Hepatocyte (in vitro differentiated cells): ENCODE measurements at regions not wholly inside any gene's neighbourhood (a gene's known extent, or its start where the extent isn't known, plus 50 kb on each side); places are given as distances from the start of the nearest gene placed in this dataset.

Experiments used
- DNase-seq: peaks from one replicate; pipeline ENCODE4 v3.0.0-alpha.2; 2016; ENCODE audit warnings: low spot score
- H2AFZ ChIP-seq: fragments of 200-600 bp; sonication (generic); 2 replicates; pipeline ENCODE4 v1.6.0; 2016; ENCODE audit warnings: antibody characterized with exemption, mild to moderate bottlenecking
- H3K27ac ChIP-seq: fragments of 200-600 bp; sonication (generic); 2 replicates; pipeline ENCODE4 v1.5.1; 2016; ENCODE audit warnings: mild to moderate bottlenecking
- H3K27me3 ChIP-seq: fragments of 200-600 bp; sonication (generic); 2 replicates; pipeline ENCODE4 v1.6.1; 2016
- H3K36me3 ChIP-seq: fragments of 200-600 bp; sonication (generic); replicated peaks from 2 replicates; pipeline ENCODE4 v1.5.1; 2016; ENCODE audit warnings: low read depth; ENCODE audit not compliant: insufficient read depth
- H3K4me1 ChIP-seq: fragments of 200-600 bp; sonication (generic); 2 replicates; pipeline ENCODE4 v1.5.1; 2016; ENCODE audit warnings: mild to moderate bottlenecking, moderate library complexity; ENCODE audit not compliant: insufficient read depth
- H3K4me2 ChIP-seq: fragments of 200-600 bp; sonication (generic); 2 replicates; pipeline ENCODE4 v1.6.0; 2016
- H3K4me3 ChIP-seq: fragments of 200-600 bp; sonication (generic); 2 replicates; pipeline ENCODE4 v1.5.1; 2016; ENCODE audit warnings: mild to moderate bottlenecking
- H3K79me2 ChIP-seq: fragments of 200-600 bp; sonication (generic); 2 replicates; pipeline ENCODE4 v1.6.0; 2017; ENCODE audit warnings: mild to moderate bottlenecking
- H3K9me2 ChIP-seq: fragments of 200-600 bp; sonication (generic); replicated peaks from 2 replicates; pipeline ENCODE4 v1.6.0; 2017; ENCODE audit warnings: mild to moderate bottlenecking; ENCODE audit not compliant: insufficient read depth
- H3K9me3 ChIP-seq: fragments of 200-600 bp; sonication (generic); 2 replicates; pipeline ENCODE4 v1.5.1; 2016; ENCODE audit warnings: low read depth, mild to moderate bottlenecking
- H4K20me1 ChIP-seq: fragments of 200-600 bp; sonication (generic); 2 replicates; pipeline ENCODE4 v1.6.0; 2016; ENCODE audit warnings: mild to moderate bottlenecking; ENCODE audit not compliant: insufficient read depth, poor library complexity, severe bottlenecking
- EZH2 ChIP-seq: fragments of 200-600 bp; sonication (generic); IDR thresholded peaks from 2 replicates; pipeline ENCODE4 v1.6.1; 2016; ENCODE audit warnings: antibody characterized with exemption, mild to moderate bottlenecking, borderline replicate concordance
- EZH2phosphoT487 ChIP-seq: fragments of 200-600 bp; sonication (generic); IDR thresholded peaks from one replicate; pipeline ENCODE4 v1.6.1; 2018; ENCODE audit warnings: antibody characterized with exemption, mild to moderate bottlenecking, low read depth, moderate library complexity; ENCODE audit not compliant: unreplicated experiment, severe bottlenecking
- WGBS: methylation state at CpG from one replicate; pipeline ENCODE4 v1.1.6; 2016; ENCODE audit warnings: low lambda C conversion rate; ENCODE audit errors: missing lambda C conversion rate; 5-methylcytosine and 5-hydroxymethylcytosine counted together
- TF ChIP-seq, protein P1 (sequence below): fragments of 200-600 bp; sonication (generic); IDR thresholded peaks from 2 replicates; pipeline ENCODE4 v1.5.1; 2016; ENCODE audit warnings: antibody characterized with exemption, mild to moderate bottlenecking; ENCODE audit not compliant: poor library complexity

GRCh38 chr9:88691091-88691490 lies 156.1 kb downstream of the NXNL2 start:
- Histone ChIP-seq H3K4me1 (no peaks in the 10 kb centered on the region), H3K4me2 (no peak overlapping the region), H3K9me3 (peaks cover 7% of the 10 kb centered on the region), H2AFZ (no peak overlapping the region), H3K36me3 (no peaks in the 10 kb centered on the region), H3K79me2 (no peaks in the 10 kb centered on the region), H3K9me2 (no peaks in the 10 kb centered on the region), H3K27ac (no peak overlapping the region), H4K20me1 (no peaks in the 10 kb centered on the region), H3K27me3 (no peaks in the 10 kb centered on the region), H3K4me3 (no peak overlapping the region)
- TF ChIP-seq, protein P1, sequence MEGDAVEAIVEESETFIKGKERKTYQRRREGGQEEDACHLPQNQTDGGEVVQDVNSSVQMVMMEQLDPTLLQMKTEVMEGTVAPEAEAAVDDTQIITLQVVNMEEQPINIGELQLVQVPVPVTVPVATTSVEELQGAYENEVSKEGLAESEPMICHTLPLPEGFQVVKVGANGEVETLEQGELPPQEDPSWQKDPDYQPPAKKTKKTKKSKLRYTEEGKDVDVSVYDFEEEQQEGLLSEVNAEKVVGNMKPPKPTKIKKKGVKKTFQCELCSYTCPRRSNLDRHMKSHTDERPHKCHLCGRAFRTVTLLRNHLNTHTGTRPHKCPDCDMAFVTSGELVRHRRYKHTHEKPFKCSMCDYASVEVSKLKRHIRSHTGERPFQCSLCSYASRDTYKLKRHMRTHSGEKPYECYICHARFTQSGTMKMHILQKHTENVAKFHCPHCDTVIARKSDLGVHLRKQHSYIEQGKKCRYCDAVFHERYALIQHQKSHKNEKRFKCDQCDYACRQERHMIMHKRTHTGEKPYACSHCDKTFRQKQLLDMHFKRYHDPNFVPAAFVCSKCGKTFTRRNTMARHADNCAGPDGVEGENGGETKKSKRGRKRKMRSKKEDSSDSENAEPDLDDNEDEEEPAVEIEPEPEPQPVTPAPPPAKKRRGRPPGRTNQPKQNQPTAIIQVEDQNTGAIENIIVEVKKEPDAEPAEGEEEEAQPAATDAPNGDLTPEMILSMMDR, result no peak
- TF ChIP-seq EZH2phosphoT487, result no peak
- no peak for TF ChIP-seq EZH2
- DNase-seq, result no peak
- 86% methylated on average over 3 of the region's 3 CpGs for WGBS

DNA sequence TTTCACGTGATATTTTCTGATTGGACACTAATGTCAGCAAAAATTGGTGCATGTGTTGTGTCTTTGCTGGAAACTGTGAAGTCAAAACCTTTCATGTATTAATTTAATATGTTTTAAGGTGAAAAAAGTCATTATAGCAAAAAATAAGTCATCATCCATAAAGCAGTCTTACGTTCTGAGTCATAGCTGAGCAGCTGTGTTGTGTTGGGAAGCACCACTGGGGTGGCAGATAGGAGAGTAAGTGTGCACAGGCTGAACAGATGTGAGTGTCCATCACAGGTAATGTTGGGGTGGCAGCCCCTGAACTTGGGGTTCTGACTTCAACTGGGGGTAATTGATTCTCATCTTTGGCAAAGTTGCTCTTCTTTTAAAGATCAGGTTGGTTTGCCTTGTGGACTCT lies 156.8 kb downstream of the NXNL2 start:
- Histone ChIP-seq H3K27ac (no peak overlapping the region), H3K9me2 (no peaks in the 10 kb centered on the region), H3K4me3 (no peak overlapping the region), H4K20me1 (no peaks in the 10 kb centered on the region), H3K79me2 (no peaks in the 10 kb centered on the region), H3K4me1 (no peaks in the 10 kb centered on the region), H2AFZ (no peak overlapping the region), H3K9me3 (peaks cover 7% of the 10 kb centered on the region), H3K4me2 (no peak overlapping the region), H3K27me3 (no peaks in the 10 kb centered on the region), H3K36me3 (no peaks in the 10 kb centered on the region)
- no peak for DNase-seq
- 88% methylated on average over 2 of the region's 2 CpGs for WGBS
- TF ChIP-seq EZH2phosphoT487, result no peak

GRCh38 chr9:88692827-88693226 lies 157.8 kb downstream of the NXNL2 start:
- Histone ChIP-seq H3K4me1 (no peaks in the 10 kb centered on the region), H3K27ac (no peak overlapping the region), H3K4me3 (no peak overlapping the region), H3K4me2 (no peak overlapping the region), H3K27me3 (no peaks in the 10 kb centered on the region), H3K9me2 (no peaks in the 10 kb centered on the region), H3K79me2 (no peaks in the 10 kb centered on the region), H2AFZ (no peak overlapping the region), H3K36me3 (no peaks in the 10 kb centered on the region), H4K20me1 (no peaks in the 10 kb centered on the region), H3K9me3 (peaks cover 7% of the 10 kb centered on the region)
- DNase-seq, result no peak
- WGBS, result 96% methylated on average over 2 of the region's 2 CpGs
- TF ChIP-seq, protein P1, result no peak
- TF ChIP-seq EZH2phosphoT487 (no peak), EZH2 (no peak)

DNA sequence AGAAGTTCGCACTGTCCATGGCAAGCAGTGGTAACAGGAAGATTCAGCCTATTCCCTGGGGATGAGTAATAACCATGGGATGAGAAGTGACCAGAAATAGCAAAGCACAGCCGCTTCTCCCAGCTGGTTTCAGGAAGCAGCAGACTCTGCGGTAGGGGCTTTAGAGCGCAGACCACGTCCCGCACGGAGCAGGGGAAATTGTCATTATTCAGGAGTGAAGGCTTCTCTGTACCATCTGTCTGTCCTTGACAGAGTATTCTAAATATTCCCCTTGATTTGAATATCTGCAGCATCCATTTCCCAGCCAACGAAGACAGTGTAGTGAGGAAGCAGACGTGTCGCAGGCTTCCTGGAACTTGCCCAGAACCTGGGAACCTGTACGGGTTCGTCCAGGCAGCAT lies 159.6 kb downstream of the NXNL2 start:
- Histone ChIP-seq H3K79me2 (no peaks in the 10 kb centered on the region), H4K20me1 (no peaks in the 10 kb centered on the region), H3K4me1 (no peaks in the 10 kb centered on the region), H2AFZ (no peak overlapping the region), H3K4me2 (no peak overlapping the region), H3K36me3 (no peaks in the 10 kb centered on the region), H3K4me3 (no peak overlapping the region), H3K9me3 (peaks cover 7% of the 10 kb centered on the region), H3K27ac (no peak overlapping the region), H3K27me3 (no peaks in the 10 kb centered on the region), H3K9me2 (no peaks in the 10 kb centered on the region)
- TF ChIP-seq, protein P1, result no peak
- TF ChIP-seq EZH2 (no peak), EZH2phosphoT487 (no peak)
- WGBS, result 77% methylated on average over 12 of the region's 12 CpGs
- DNase-seq, result no peak
